ENCODE measurements at regions not wholly inside any gene's neighbourhood (a gene's known extent, or its start where the extent isn't known, plus 50 kb on each side); places are given as distances from the start of the nearest gene placed in this dataset.

- Mint-ChIP-seq H3K27ac (no peak overlapping the region), H3K27me3 (no peaks in the 10 kb centered on the region), H3K9me3 (peaks cover 0 to 18% (median 6%) of the 10 kb centered on the region in 8 donors), H3K4me3 (no peak overlapping the region), H3K36me3 (no peaks in the 10 kb centered on the region), H3K4me1 (no peaks in the 10 kb centered on the region)
- Histone ChIP-seq H3K4me1 (ENCODE audit: insufficient read depth, low read length) (no peaks in the 10 kb centered on the region), H3K36me3 (ENCODE audit: insufficient read depth, low read length) (no peaks in the 10 kb centered on the region), H3K27me3 (ENCODE audit: insufficient read depth, low read length) (no peaks in the 10 kb centered on the region), H3K4me3 (ENCODE audit: low read length in 2 of 2) (no peak overlapping the region), H3K27ac (ENCODE audit: low read depth, low read length) (no peak overlapping the region), H3K9me3 (ENCODE audit: control insufficient read depth in 1 of 2, low read length in 2 of 2) (no peaks in the 10 kb centered on the region)
- POLR2A ChIA-PET (ENCODE audit: partially characterized antibody) = no interaction called here
- intact Hi-C loops (cut with micrococcal nuclease) = no loop called here
- CTCF ChIA-PET (ENCODE audit: partially characterized antibody) = no interaction called here
- no peak for DNase-seq
Observed at GRCh38 chr11:80122211-80122610, 681.4 kb upstream of the TENM4 start.

GRCh38 chr11:80118073-80118472 lies 677.2 kb upstream of the TENM4 start:
- ChIA-PET CTCF (ENCODE audit: partially characterized antibody) (no interaction called here), POLR2A (ENCODE audit: partially characterized antibody) (no interaction called here)
- intact Hi-C loops (cut with micrococcal nuclease) = no loop called here
- Histone ChIP-seq H3K4me1 (ENCODE audit: insufficient read depth, low read length) (no peaks in the 10 kb centered on the region), H3K4me3 (ENCODE audit: low read length in 2 of 2) (no peak overlapping the region), H3K9me3 (ENCODE audit: control insufficient read depth in 1 of 2, low read length in 2 of 2) (no peaks in the 10 kb centered on the region), H3K27me3 (ENCODE audit: insufficient read depth, low read length) (no peaks in the 10 kb centered on the region), H3K36me3 (ENCODE audit: insufficient read depth, low read length) (no peaks in the 10 kb centered on the region), H3K27ac (ENCODE audit: low read depth, low read length) (no peak overlapping the region)
- no peaks in the 10 kb centered on the region for H3K27me3 Mint-ChIP-seq
- no peak for DNase-seq
- H3K27ac Mint-ChIP-seq = no peak overlapping the region
- H3K36me3 Mint-ChIP-seq = no peaks in the 10 kb centered on the region
- H3K9me3 Mint-ChIP-seq = peaks cover 2 to 15% (median 6%) of the 10 kb centered on the region in 8 donors
- no peaks in the 10 kb centered on the region for H3K4me1 Mint-ChIP-seq
- H3K4me3 Mint-ChIP-seq = no peak overlapping the region

- Histone ChIP-seq H3K27me3 (ENCODE audit: insufficient read depth, low read length) (no peaks in the 10 kb centered on the region), H3K27ac (ENCODE audit: low read depth, low read length) (no peak overlapping the region), H3K9me3 (ENCODE audit: control insufficient read depth in 1 of 2, low read length in 2 of 2) (no peaks in the 10 kb centered on the region), H3K36me3 (ENCODE audit: insufficient read depth, low read length) (no peaks in the 10 kb centered on the region), H3K4me1 (ENCODE audit: insufficient read depth, low read length) (no peaks in the 10 kb centered on the region), H3K4me3 (ENCODE audit: low read length in 2 of 2) (no peak overlapping the region)
- Mint-ChIP-seq H3K27me3 (no peaks in the 10 kb centered on the region), H3K4me3 (no peak overlapping the region), H3K36me3 (no peaks in the 10 kb centered on the region), H3K27ac (no peak overlapping the region), H3K9me3 (peaks cover 2 to 23% (median 7%) of the 10 kb centered on the region in 8 donors), H3K4me1 (no peaks in the 10 kb centered on the region)
- ChIA-PET POLR2A (ENCODE audit: partially characterized antibody) (no interaction called here), CTCF (ENCODE audit: partially characterized antibody) (no interaction called here)
- intact Hi-C loops (cut with micrococcal nuclease) = no loop called here
- DNase-seq = no peak
Observed at GRCh38 chr11:80116796-80117195, 676.0 kb upstream of the TENM4 start.

- Mint-ChIP-seq H3K4me1 (no peaks in the 10 kb centered on the region), H3K36me3 (no peaks in the 10 kb centered on the region), H3K4me3 (no peak overlapping the region), H3K27ac (no peak overlapping the region), H3K9me3 (peaks cover 6 to 26% (median 13%) of the 10 kb centered on the region in 8 donors), H3K27me3 (no peaks in the 10 kb centered on the region)
- Histone ChIP-seq H3K4me3 (ENCODE audit: low read length in 2 of 2) (no peak overlapping the region), H3K4me1 (ENCODE audit: insufficient read depth, low read length) (no peaks in the 10 kb centered on the region), H3K27ac (ENCODE audit: low read depth, low read length) (no peak overlapping the region), H3K27me3 (ENCODE audit: insufficient read depth, low read length) (no peaks in the 10 kb centered on the region), H3K9me3 (ENCODE audit: control insufficient read depth in 1 of 2, low read length in 2 of 2) (no peaks in the 10 kb centered on the region), H3K36me3 (ENCODE audit: insufficient read depth, low read length) (no peaks in the 10 kb centered on the region)
- ChIA-PET POLR2A (ENCODE audit: partially characterized antibody) (interaction anchor here (0.7 kb wide), 1 partner anchor 12 kb away, joined by 3 read pairs; no protein-coding TSS in a partner anchor), CTCF (ENCODE audit: partially characterized antibody) (no interaction called here)
- intact Hi-C loops (cut with micrococcal nuclease) = no loop called here
- no peak for DNase-seq
Observed at GRCh38 chr11:80109652-80110051, 668.8 kb upstream of the TENM4 start.

GRCh38 chr11:80109031-80109430 lies 668.2 kb upstream of the TENM4 start:
- POLR2A ChIA-PET (ENCODE audit: partially characterized antibody) = interaction anchor here (0.7 kb wide), 1 partner anchor 13 kb away, joined by 3 read pairs; no protein-coding TSS in a partner anchor
- H3K27ac Mint-ChIP-seq = no peak overlapping the region
- H3K9me3 Mint-ChIP-seq = peaks cover 6 to 24% (median 13%) of the 10 kb centered on the region in 8 donors
- H3K4me3 Mint-ChIP-seq = no peak overlapping the region
- Histone ChIP-seq H3K27ac (ENCODE audit: low read depth, low read length) (no peak overlapping the region), H3K27me3 (ENCODE audit: insufficient read depth, low read length) (no peaks in the 10 kb centered on the region), H3K4me1 (ENCODE audit: insufficient read depth, low read length) (no peaks in the 10 kb centered on the region), H3K36me3 (ENCODE audit: insufficient read depth, low read length) (no peaks in the 10 kb centered on the region), H3K9me3 (ENCODE audit: control insufficient read depth in 1 of 2, low read length in 2 of 2) (no peaks in the 10 kb centered on the region), H3K4me3 (ENCODE audit: low read length in 2 of 2) (no peak overlapping the region)
- intact Hi-C loops (cut with micrococcal nuclease) = no loop called here
- no peaks in the 10 kb centered on the region for H3K27me3 Mint-ChIP-seq
- no peaks in the 10 kb centered on the region for H3K4me1 Mint-ChIP-seq
- CTCF ChIA-PET (ENCODE audit: partially characterized antibody) = no interaction called here
- no peak for DNase-seq
- no peaks in the 10 kb centered on the region for H3K36me3 Mint-ChIP-seq

GRCh38 chr11:80107415-80107814 lies 666.6 kb upstream of the TENM4 start:
- peaks cover 6 to 23% (median 9%) of the 10 kb centered on the region in 8 donors for H3K9me3 Mint-ChIP-seq
- H3K4me1 Mint-ChIP-seq = no peaks in the 10 kb centered on the region
- POLR2A ChIA-PET (ENCODE audit: partially characterized antibody) = no interaction called here
- no peak overlapping the region for H3K27ac Mint-ChIP-seq
- no peak for DNase-seq
- Histone ChIP-seq H3K9me3 (ENCODE audit: control insufficient read depth in 1 of 2, low read length in 2 of 2) (no peaks in the 10 kb centered on the region), H3K4me3 (ENCODE audit: low read length in 2 of 2) (no peak overlapping the region), H3K27me3 (ENCODE audit: insufficient read depth, low read length) (no peaks in the 10 kb centered on the region), H3K4me1 (ENCODE audit: insufficient read depth, low read length) (no peaks in the 10 kb centered on the region), H3K27ac (ENCODE audit: low read depth, low read length) (no peak overlapping the region), H3K36me3 (ENCODE audit: insufficient read depth, low read length) (no peaks in the 10 kb centered on the region)
- intact Hi-C loops (cut with micrococcal nuclease) = no loop called here
- no peaks in the 10 kb centered on the region for H3K36me3 Mint-ChIP-seq
- CTCF ChIA-PET (ENCODE audit: partially characterized antibody) = no interaction called here
- no peaks in the 10 kb centered on the region for H3K27me3 Mint-ChIP-seq
- H3K4me3 Mint-ChIP-seq = no peak overlapping the region

GRCh38 chr11:80104191-80104590 lies 663.4 kb upstream of the TENM4 start:
- no peaks in the 10 kb centered on the region for H3K36me3 ChIP-seq (ENCODE audit: insufficient read depth, low read length)
- no peaks in the 10 kb centered on the region for H3K9me3 ChIP-seq (ENCODE audit: control insufficient read depth in 1 of 2, low read length in 2 of 2)
- intact Hi-C loops (cut with micrococcal nuclease) = no loop called here
- Mint-ChIP-seq H3K9me3 (peaks cover 0 to 19% (median 9%) of the 10 kb centered on the region in 8 donors), H3K27ac (no peak overlapping the region), H3K4me3 (no peak overlapping the region), H3K27me3 (no peaks in the 10 kb centered on the region), H3K36me3 (no peaks in the 10 kb centered on the region), H3K4me1 (no peaks in the 10 kb centered on the region)
- ChIA-PET POLR2A (ENCODE audit: partially characterized antibody) (no interaction called here), CTCF (ENCODE audit: partially characterized antibody) (no interaction called here)
- H3K4me1 ChIP-seq (ENCODE audit: insufficient read depth, low read length) = no peaks in the 10 kb centered on the region
- H3K27me3 ChIP-seq (ENCODE audit: insufficient read depth, low read length) = no peaks in the 10 kb centered on the region
- DNase-seq = no peak
- H3K4me3 ChIP-seq (ENCODE audit: low read length in 2 of 2) = no peak overlapping the region
- H3K27ac ChIP-seq (ENCODE audit: low read depth, low read length) = no peak overlapping the region

Measured in CD4-positive, alpha-beta memory T cell (primary cell).